Choroid plexus epithelial cell (primary cell): ENCODE measurements at regions not wholly inside any gene's neighbourhood (a gene's known extent, or its start where the extent isn't known, plus 50 kb on each side); places are given as distances from the start of the nearest gene placed in this dataset.
"Not testable (repeated sequence)": the region's sequence is repeated elsewhere in the genome, so short reads cannot be mapped to it uniquely, and the experiment has no call there.

Experiments used
- DNase-seq: peaks from one replicate; pipeline ENCODE4 v3.0.0-alpha.2; 2010; ENCODE audit warnings: low read depth
- H3K4me3 ChIP-seq: 2 replicates; pipeline ENCODE4 v1.5.1; 2011; ENCODE audit warnings: low read depth, mild to moderate bottlenecking, control low read depth, low read length, moderate library complexity
- CTCF ChIP-seq: conservative IDR thresholded peaks from 2 replicates; pipeline ENCODE4 v1.5.1; 2011; ENCODE audit warnings: low read depth, mild to moderate bottlenecking, control low read depth, inconsistent platforms, low read length, moderate library complexity

- no peak overlapping the region for H3K4me3 ChIP-seq
- no peak for TF ChIP-seq CTCF
- no peak for DNase-seq
Observed at GRCh38 chr3:181929501-181929900, 217.8 kb downstream of the SOX2 start.

- no peak for DNase-seq
- TF ChIP-seq CTCF, result no peak
- no peak overlapping the region for H3K4me3 ChIP-seq
Observed at GRCh38 chr3:181930105-181930504, 218.4 kb downstream of the SOX2 start.

GRCh38 chr3:181932039-181932438 lies 220.3 kb downstream of the SOX2 start:
- DNase-seq, result no peak
- H3K4me3 ChIP-seq, result no peak overlapping the region
- TF ChIP-seq CTCF, result no peak

- no peak for DNase-seq
- no peak overlapping the region for H3K4me3 ChIP-seq
- no peak for TF ChIP-seq CTCF
Observed at GRCh38 chr3:181933052-181933618, 221.4 kb downstream of the SOX2 start.

GRCh38 chr3:181935915-181936314 lies 224.2 kb downstream of the SOX2 start:
- TF ChIP-seq CTCF, result no peak
- H3K4me3 ChIP-seq, result no peak overlapping the region
- no peak for DNase-seq

GRCh38 chr3:181936774-181937173 lies 225.0 kb downstream of the SOX2 start:
- no peak overlapping the region for H3K4me3 ChIP-seq
- DNase-seq, result no peak
- TF ChIP-seq CTCF, result no peak

GRCh38 chr3:181938580-181938979 lies 226.9 kb downstream of the SOX2 start:
- H3K4me3 ChIP-seq, DNase-seq: not testable (repeated sequence)
